Osteoblast (primary cell): ENCODE measurements at regions not wholly inside any gene's neighbourhood (a gene's known extent, or its start where the extent isn't known, plus 50 kb on each side); places are given as distances from the start of the nearest gene placed in this dataset.

ENCODE experiments used
- DNase-seq: peaks from one replicate; pipeline ENCODE4 v3.0.0; 2011; ENCODE audit warnings: low spot score, mixed read lengths; ENCODE audit not compliant: insufficient read length; ENCODE audit errors: missing footprints
- H2AFZ ChIP-seq: 2 replicates; pipeline ENCODE4 v1.6.0; 2011; ENCODE audit warnings: mild to moderate bottlenecking, low read length
- H3K27ac ChIP-seq: 2 replicates; pipeline ENCODE4 v1.5.1; 2011; ENCODE audit warnings: mild to moderate bottlenecking, low read depth, low read length, moderate library complexity
- H3K27me3 ChIP-seq: 2 replicates; pipeline ENCODE4 v1.6.0; 2012; ENCODE audit warnings: mild to moderate bottlenecking, control low read depth, inconsistent platforms, low read length, moderate library complexity; ENCODE audit not compliant: insufficient read depth
- H3K36me3 ChIP-seq: 2 replicates; pipeline ENCODE4 v1.5.1; 2011; ENCODE audit warnings: mild to moderate bottlenecking, low read length, control low read depth, moderate library complexity; ENCODE audit not compliant: insufficient read depth
- H3K4me1 ChIP-seq: 2 replicates; pipeline ENCODE4 v1.5.1; 2011; ENCODE audit warnings: mild to moderate bottlenecking, low read length, control low read depth, moderate library complexity; ENCODE audit not compliant: insufficient read depth
- H3K4me2 ChIP-seq: 2 replicates; pipeline ENCODE4 v1.6.0; 2011; ENCODE audit warnings: mild to moderate bottlenecking, low read length; ENCODE audit not compliant: insufficient read depth
- H3K4me3 ChIP-seq: fragments of 200-600 bp; sonication (generic); 3 replicates; pipeline ENCODE4 v1.5.1; 2012; ENCODE audit warnings: mild to moderate bottlenecking, low read length, inconsistent platforms; ENCODE audit not compliant: insufficient read depth
- H3K79me2 ChIP-seq: 2 replicates; pipeline ENCODE4 v1.6.0; 2012; ENCODE audit warnings: mild to moderate bottlenecking, low read length, control low read depth, inconsistent platforms; ENCODE audit not compliant: insufficient read depth
- H3K9me3 ChIP-seq: 2 replicates; pipeline ENCODE4 v1.5.1; 2011; ENCODE audit warnings: low read depth, low read length, control low read depth
- H4K20me1 ChIP-seq: 2 replicates; pipeline ENCODE4 v1.6.0; 2012; ENCODE audit warnings: mild to moderate bottlenecking, low read length, control low read depth; ENCODE audit not compliant: insufficient read depth
- CTCF ChIP-seq: IDR thresholded peaks from 2 replicates; pipeline ENCODE4 v1.5.1; 2011; ENCODE audit warnings: mild to moderate bottlenecking, low read depth, low read length, moderate library complexity; ENCODE audit errors: extremely low read depth

GRCh38 chr6:155949256-155949655, 493.6 kb upstream of the NOX3 start:
- Histone ChIP-seq H3K27me3 (no peaks in the 10 kb centered on the region), H3K27ac (no peak overlapping the region), H4K20me1 (no peaks in the 10 kb centered on the region), H3K79me2 (no peaks in the 10 kb centered on the region), H2AFZ (no peak overlapping the region), H3K4me2 (no peak overlapping the region), H3K4me1 (no peaks in the 10 kb centered on the region), H3K36me3 (no peaks in the 10 kb centered on the region), H3K4me3 (no peak overlapping the region), H3K9me3 (no peaks in the 10 kb centered on the region)
- no peak for DNase-seq
- TF ChIP-seq CTCF: no peak

- no peak overlapping the region for H3K4me3 ChIP-seq
- DNase-seq: no peak
- H2AFZ ChIP-seq: no peak overlapping the region
- H3K9me3 ChIP-seq: no peaks in the 10 kb centered on the region
- H3K27ac ChIP-seq: no peak overlapping the region
- no peaks in the 10 kb centered on the region for H3K4me1 ChIP-seq
- H3K4me2 ChIP-seq: no peak overlapping the region
- H3K27me3 ChIP-seq: no peaks in the 10 kb centered on the region
- TF ChIP-seq CTCF: no peak
- no peaks in the 10 kb centered on the region for H3K79me2 ChIP-seq
- H3K36me3 ChIP-seq: no peaks in the 10 kb centered on the region
- no peaks in the 10 kb centered on the region for H4K20me1 ChIP-seq
These were observed 491.2 kb upstream of the NOX3 start for GRCh38 chr6:155946860-155947259.

GRCh38 chr6:155943635-155944034, 488.0 kb upstream of the NOX3 start:
- Histone ChIP-seq H4K20me1 (no peaks in the 10 kb centered on the region), H3K36me3 (no peaks in the 10 kb centered on the region), H3K4me2 (no peak overlapping the region), H3K27me3 (no peaks in the 10 kb centered on the region), H3K4me3 (no peak overlapping the region), H3K4me1 (no peaks in the 10 kb centered on the region), H3K9me3 (no peaks in the 10 kb centered on the region), H2AFZ (no peak overlapping the region), H3K79me2 (no peaks in the 10 kb centered on the region), H3K27ac (no peak overlapping the region)
- no peak for TF ChIP-seq CTCF
- DNase-seq: no peak

GRCh38 chr6:155939253-155939652, 483.6 kb upstream of the NOX3 start:
- Histone ChIP-seq H4K20me1 (no peaks in the 10 kb centered on the region), H3K4me3 (no peak overlapping the region), H3K4me1 (no peaks in the 10 kb centered on the region), H3K9me3 (no peaks in the 10 kb centered on the region), H3K27me3 (no peaks in the 10 kb centered on the region), H3K4me2 (no peak overlapping the region), H2AFZ (no peak overlapping the region), H3K27ac (no peak overlapping the region), H3K79me2 (no peaks in the 10 kb centered on the region), H3K36me3 (no peaks in the 10 kb centered on the region)
- DNase-seq: no peak
- TF ChIP-seq CTCF: no peak
